GM23338 (cell line): ENCODE measurements at regions not wholly inside any gene's neighbourhood (a gene's known extent, or its start where the extent isn't known, plus 50 kb on each side); places are given as distances from the start of the nearest gene placed in this dataset.

Source experiments
- ATAC-seq: fragments of 200-7000 bp; cut with Tn5 transposase; 3 replicates; pipeline ENCODE4 v1.9.1; 2020
- DNase-seq: peaks from one replicate; pipeline ENCODE4 v3.0.0-alpha.2; 2015; ENCODE audit warnings: low spot score
- H2AFZ ChIP-seq: fragments of 200-600 bp; sonication (generic); 2 replicates; pipeline ENCODE4 v1.8.0; 2016; ENCODE audit warnings: antibody characterized with exemption, mild to moderate bottlenecking, moderate library complexity
- H3F3A ChIP-seq: fragments of 200-600 bp; sonication (generic); replicated peaks from 2 replicates; pipeline ENCODE4 v1.8.0; 2017; ENCODE audit warnings: antibody characterized with exemption, mixed run types, low read depth
- H3K27ac ChIP-seq: fragments of 200-600 bp; sonication (generic); 2 replicates; pipeline ENCODE4 v1.6.1; 2016; ENCODE audit warnings: low read depth
- H3K27me3 ChIP-seq: fragments of 200-600 bp; sonication (generic); 2 replicates; pipeline ENCODE4 v1.8.0; 2016; ENCODE audit warnings: mild to moderate bottlenecking, mixed run types, moderate library complexity; ENCODE audit not compliant: insufficient read depth
- H3K36me3 ChIP-seq: fragments of 200-600 bp; sonication (generic); 2 replicates; pipeline ENCODE4 v1.8.0; 2016; ENCODE audit warnings: mild to moderate bottlenecking; ENCODE audit not compliant: insufficient read depth
- H3K4me1 ChIP-seq: fragments of 200-600 bp; sonication (generic); 2 replicates; pipeline ENCODE4 v1.8.0; 2016; ENCODE audit warnings: mild to moderate bottlenecking, moderate library complexity; ENCODE audit not compliant: insufficient read depth
- H3K4me2 ChIP-seq: fragments of 200-600 bp; sonication (generic); 2 replicates; pipeline ENCODE4 v1.7.1; 2017; ENCODE audit warnings: mixed run types
- H3K4me3 ChIP-seq: fragments of 200-600 bp; sonication (generic); 2 replicates; pipeline ENCODE4 v1.6.1; 2016; ENCODE audit warnings: mixed run types
- H3K79me2 ChIP-seq: fragments of 200-600 bp; sonication (generic); replicated peaks from 2 replicates; pipeline ENCODE4 v1.8.0; 2017; ENCODE audit warnings: mild to moderate bottlenecking; ENCODE audit not compliant: insufficient read depth
- H3K9me2 ChIP-seq: fragments of 200-600 bp; sonication (generic); 2 replicates; pipeline ENCODE4 v1.8.0; 2017; ENCODE audit not compliant: insufficient read depth
- H4K20me1 ChIP-seq: fragments of 200-600 bp; sonication (generic); replicated peaks from 2 replicates; pipeline ENCODE4 v1.8.0; 2017; ENCODE audit warnings: mild to moderate bottlenecking; ENCODE audit not compliant: insufficient read depth
- H3K27ac Mint-ChIP-seq: 2 replicates; pipeline ENCODE4 v1.8.0; 2020; ENCODE audit warnings: inconsistent platforms, mild to moderate bottlenecking, moderate library complexity, mixed read lengths
- H3K27me3 Mint-ChIP-seq: 3 replicates; pipeline ENCODE4 v1.8.0; 2022; ENCODE audit warnings: low read depth, mild to moderate bottlenecking, moderate library complexity, mixed read lengths, inconsistent platforms; ENCODE audit not compliant: insufficient read depth, poor library complexity
- H3K36me3 Mint-ChIP-seq: 3 replicates; pipeline ENCODE4 v1.8.0; 2021; ENCODE audit warnings: low read depth, mild to moderate bottlenecking, inconsistent platforms, moderate library complexity, mixed read lengths
- H3K4me1 Mint-ChIP-seq: 3 replicates; pipeline ENCODE4 v1.8.0; 2020; ENCODE audit warnings: mild to moderate bottlenecking, inconsistent platforms, mixed read lengths
- H3K4me3 Mint-ChIP-seq: 3 replicates; pipeline ENCODE4 v1.8.0; 2021; ENCODE audit warnings: moderate library complexity, mild to moderate bottlenecking, inconsistent platforms, mixed read lengths
- H3K9me3 Mint-ChIP-seq: 3 replicates; pipeline ENCODE4 v1.8.0; 2020; ENCODE audit warnings: moderate library complexity, mild to moderate bottlenecking, inconsistent platforms, mixed read lengths
- CREB1 ChIP-seq: fragments of 250-450 bp; sonication (Bioruptor Pico); IDR thresholded peaks from 2 replicates; pipeline ENCODE4 v1.5.0; 2020; ENCODE audit warnings: low read depth, mild to moderate bottlenecking, moderate library complexity
- ETS1 ChIP-seq: IDR thresholded peaks from 2 replicates; pipeline ENCODE4 v1.6.1; 2016; ENCODE audit warnings: antibody characterized with exemption
- EZH2 ChIP-seq: fragments of 200-600 bp; sonication (generic); IDR thresholded peaks from one replicate; pipeline ENCODE4 v1.8.0; 2017; ENCODE audit warnings: antibody characterized with exemption, mild to moderate bottlenecking, low read depth; ENCODE audit not compliant: unreplicated experiment
- EZH2phosphoT487 ChIP-seq: fragments of 200-600 bp; sonication (generic); IDR thresholded peaks from one replicate; pipeline ENCODE4 v1.8.1; 2018; ENCODE audit warnings: antibody characterized with exemption; ENCODE audit not compliant: unreplicated experiment
- JUNB ChIP-seq: IDR thresholded peaks from one replicate; pipeline ENCODE4 v1.6.1; 2016; ENCODE audit warnings: antibody characterized with exemption; ENCODE audit not compliant: unreplicated experiment
- NANOG ChIP-seq: IDR thresholded peaks from 2 replicates; pipeline ENCODE4 v1.6.1; 2016; ENCODE audit warnings: antibody characterized with exemption, borderline replicate concordance
- POLR2AphosphoS5 ChIP-seq: IDR thresholded peaks from 2 replicates; pipeline ENCODE4 v1.6.1; 2016; ENCODE audit warnings: antibody characterized with exemption, low read depth
- STAT1 ChIP-seq: IDR thresholded peaks from one replicate; pipeline ENCODE4 v1.6.1; 2016; ENCODE audit warnings: antibody characterized with exemption; ENCODE audit not compliant: unreplicated experiment
- ZNF114 ChIP-seq: fragments of 250-450 bp; sonication (Bioruptor Pico); IDR thresholded peaks from 2 replicates; pipeline ENCODE4 v1.5.0; 2020; ENCODE audit warnings: mild to moderate bottlenecking, moderate library complexity
- ZNF331 ChIP-seq: fragments of 250-450 bp; sonication (Bioruptor Pico); IDR thresholded peaks from 2 replicates; pipeline ENCODE4 v1.5.0; 2020; ENCODE audit warnings: low read depth, mild to moderate bottlenecking, moderate library complexity
- TF ChIP-seq, protein P1 (sequence below): fragments of 250-450 bp; sonication (Bioruptor Pico); IDR thresholded peaks from 2 replicates; pipeline ENCODE4 v1.5.0; 2020; ENCODE audit warnings: mild to moderate bottlenecking, moderate library complexity
- TF ChIP-seq, protein P2 (sequence below): IDR thresholded peaks from one replicate; pipeline ENCODE4 v1.6.1; 2018; ENCODE audit warnings: antibody characterized with exemption; ENCODE audit not compliant: unreplicated experiment
- TF ChIP-seq, protein P3 (sequence below), 2 experiments: fragments of 200-600 bp in 1 of 2; sonication (generic) in 1 of 2; conservative IDR thresholded peaks; 2 replicates each; pipeline versions ENCODE4 v1.5.1 to v1.6.1; 2016 to 2017; ENCODE audit warnings: antibody characterized with exemption in 2 of 2, low read depth in 2 of 2, mild to moderate bottlenecking in 2 of 2, moderate library complexity in 1 of 2

- TF ChIP-seq, protein P1, sequence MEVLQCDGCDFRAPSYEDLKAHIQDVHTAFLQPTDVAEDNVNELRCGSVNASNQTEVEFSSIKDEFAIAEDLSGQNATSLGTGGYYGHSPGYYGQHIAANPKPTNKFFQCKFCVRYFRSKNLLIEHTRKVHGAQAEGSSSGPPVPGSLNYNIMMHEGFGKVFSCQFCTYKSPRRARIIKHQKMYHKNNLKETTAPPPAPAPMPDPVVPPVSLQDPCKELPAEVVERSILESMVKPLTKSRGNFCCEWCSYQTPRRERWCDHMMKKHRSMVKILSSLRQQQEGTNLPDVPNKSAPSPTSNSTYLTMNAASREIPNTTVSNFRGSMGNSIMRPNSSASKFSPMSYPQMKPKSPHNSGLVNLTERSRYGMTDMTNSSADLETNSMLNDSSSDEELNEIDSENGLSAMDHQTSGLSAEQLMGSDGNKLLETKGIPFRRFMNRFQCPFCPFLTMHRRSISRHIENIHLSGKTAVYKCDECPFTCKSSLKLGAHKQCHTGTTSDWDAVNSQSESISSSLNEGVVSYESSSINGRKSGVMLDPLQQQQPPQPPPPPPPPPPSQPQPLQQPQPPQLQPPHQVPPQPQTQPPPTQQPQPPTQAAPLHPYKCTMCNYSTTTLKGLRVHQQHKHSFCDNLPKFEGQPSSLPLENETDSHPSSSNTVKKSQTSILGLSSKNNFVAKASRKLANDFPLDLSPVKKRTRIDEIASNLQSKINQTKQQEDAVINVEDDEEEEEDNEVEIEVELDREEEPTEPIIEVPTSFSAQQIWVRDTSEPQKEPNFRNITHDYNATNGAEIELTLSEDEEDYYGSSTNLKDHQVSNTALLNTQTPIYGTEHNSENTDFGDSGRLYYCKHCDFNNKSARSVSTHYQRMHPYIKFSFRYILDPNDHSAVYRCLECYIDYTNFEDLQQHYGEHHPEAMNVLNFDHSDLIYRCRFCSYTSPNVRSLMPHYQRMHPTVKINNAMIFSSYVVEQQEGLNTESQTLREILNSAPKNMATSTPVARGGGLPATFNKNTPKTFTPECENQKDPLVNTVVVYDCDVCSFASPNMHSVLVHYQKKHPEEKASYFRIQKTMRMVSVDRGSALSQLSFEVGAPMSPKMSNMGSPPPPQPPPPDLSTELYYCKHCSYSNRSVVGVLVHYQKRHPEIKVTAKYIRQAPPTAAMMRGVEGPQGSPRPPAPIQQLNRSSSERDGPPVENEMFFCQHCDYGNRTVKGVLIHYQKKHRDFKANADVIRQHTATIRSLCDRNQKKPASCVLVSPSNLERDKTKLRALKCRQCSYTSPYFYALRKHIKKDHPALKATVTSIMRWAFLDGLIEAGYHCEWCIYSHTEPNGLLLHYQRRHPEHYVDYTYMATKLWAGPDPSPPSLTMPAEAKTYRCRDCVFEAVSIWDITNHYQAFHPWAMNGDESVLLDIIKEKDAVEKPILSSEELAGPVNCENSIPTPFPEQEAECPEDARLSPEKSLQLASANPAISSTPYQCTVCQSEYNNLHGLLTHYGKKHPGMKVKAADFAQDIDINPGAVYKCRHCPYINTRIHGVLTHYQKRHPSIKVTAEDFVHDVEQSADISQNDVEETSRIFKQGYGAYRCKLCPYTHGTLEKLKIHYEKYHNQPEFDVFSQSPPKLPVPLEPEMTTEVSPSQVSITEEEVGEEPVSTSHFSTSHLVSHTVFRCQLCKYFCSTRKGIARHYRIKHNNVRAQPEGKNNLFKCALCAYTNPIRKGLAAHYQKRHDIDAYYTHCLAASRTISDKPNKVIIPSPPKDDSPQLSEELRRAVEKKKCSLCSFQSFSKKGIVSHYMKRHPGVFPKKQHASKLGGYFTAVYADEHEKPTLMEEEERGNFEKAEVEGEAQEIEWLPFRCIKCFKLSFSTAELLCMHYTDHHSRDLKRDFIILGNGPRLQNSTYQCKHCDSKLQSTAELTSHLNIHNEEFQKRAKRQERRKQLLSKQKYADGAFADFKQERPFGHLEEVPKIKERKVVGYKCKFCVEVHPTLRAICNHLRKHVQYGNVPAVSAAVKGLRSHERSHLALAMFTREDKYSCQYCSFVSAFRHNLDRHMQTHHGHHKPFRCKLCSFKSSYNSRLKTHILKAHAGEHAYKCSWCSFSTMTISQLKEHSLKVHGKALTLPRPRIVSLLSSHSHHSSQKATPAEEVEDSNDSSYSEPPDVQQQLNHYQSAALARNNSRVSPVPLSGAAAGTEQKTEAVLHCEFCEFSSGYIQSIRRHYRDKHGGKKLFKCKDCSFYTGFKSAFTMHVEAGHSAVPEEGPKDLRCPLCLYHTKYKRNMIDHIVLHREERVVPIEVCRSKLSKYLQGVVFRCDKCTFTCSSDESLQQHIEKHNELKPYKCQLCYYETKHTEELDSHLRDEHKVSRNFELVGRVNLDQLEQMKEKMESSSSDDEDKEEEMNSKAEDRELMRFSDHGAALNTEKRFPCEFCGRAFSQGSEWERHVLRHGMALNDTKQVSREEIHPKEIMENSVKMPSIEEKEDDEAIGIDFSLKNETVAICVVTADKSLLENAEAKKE: no peak
- no peak for TF ChIP-seq STAT1
Measured at GRCh38 chr5:171664489-171664888, 121.1 kb upstream of the SMIM23 start (continued).

DNA sequence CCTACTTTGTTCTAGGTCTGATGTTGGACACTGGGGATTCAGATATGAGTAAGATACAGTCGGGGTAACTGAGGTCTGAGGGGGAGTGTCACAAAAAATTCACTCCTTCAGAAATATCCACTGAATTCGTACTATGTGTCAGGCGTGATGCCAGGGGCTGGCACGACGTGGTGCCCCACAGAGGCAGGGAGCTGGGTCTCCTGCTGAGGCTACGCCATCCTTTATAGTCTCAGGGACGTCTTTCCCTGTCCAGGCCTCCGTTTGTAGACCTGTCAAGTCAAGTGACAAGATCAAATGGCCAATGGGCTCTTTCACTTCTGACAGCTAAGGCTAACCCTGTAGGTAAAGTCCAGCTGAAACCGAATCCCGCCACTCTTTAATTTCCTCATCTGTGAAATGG is 118.8 kb upstream of the SMIM23 start:
- Histone ChIP-seq H3K4me3 (no peak overlapping the region), H3K27ac (no peak overlapping the region), H3K4me1 (peaks cover 17% of the 10 kb centered on the region), H3K9me2 (no peaks in the 10 kb centered on the region), H3K36me3 (no peaks in the 10 kb centered on the region), H3K27me3 (no peaks in the 10 kb centered on the region; the same call in 1 of the 2 replicates), H4K20me1 (no peaks in the 10 kb centered on the region), H3K79me2 (no peaks in the 10 kb centered on the region), H2AFZ (no peak overlapping the region), H3K4me2 (peak overlapping the region; percentile 73; the same call in 1 of the 2 replicates), H3F3A (no peaks in the 10 kb centered on the region)
- no peak for DNase-seq
- no peaks in the 10 kb centered on the region for H3K9me3 Mint-ChIP-seq
- H3K27me3 Mint-ChIP-seq: peaks cover 4% of the 10 kb centered on the region
- no peak overlapping the region for H3K27ac Mint-ChIP-seq
- no peaks in the 10 kb centered on the region for H3K36me3 Mint-ChIP-seq
- H3K4me3 Mint-ChIP-seq: no peak overlapping the region
- peaks cover 13% of the 10 kb centered on the region; the same call in 2 of the 3 replicates for H3K4me1 Mint-ChIP-seq
- ATAC-seq: no peak
- TF ChIP-seq POLR2AphosphoS5 (no peak), STAT1 (no peak), EZH2phosphoT487 (no peak), ZNF331 (no peak), ETS1 (no peak), NANOG (no peak), EZH2 (no peak), CREB1 (no peak), ZNF114 (CRISPR knock-in tag) (no peak), JUNB (no peak)
- TF ChIP-seq, protein P2, sequence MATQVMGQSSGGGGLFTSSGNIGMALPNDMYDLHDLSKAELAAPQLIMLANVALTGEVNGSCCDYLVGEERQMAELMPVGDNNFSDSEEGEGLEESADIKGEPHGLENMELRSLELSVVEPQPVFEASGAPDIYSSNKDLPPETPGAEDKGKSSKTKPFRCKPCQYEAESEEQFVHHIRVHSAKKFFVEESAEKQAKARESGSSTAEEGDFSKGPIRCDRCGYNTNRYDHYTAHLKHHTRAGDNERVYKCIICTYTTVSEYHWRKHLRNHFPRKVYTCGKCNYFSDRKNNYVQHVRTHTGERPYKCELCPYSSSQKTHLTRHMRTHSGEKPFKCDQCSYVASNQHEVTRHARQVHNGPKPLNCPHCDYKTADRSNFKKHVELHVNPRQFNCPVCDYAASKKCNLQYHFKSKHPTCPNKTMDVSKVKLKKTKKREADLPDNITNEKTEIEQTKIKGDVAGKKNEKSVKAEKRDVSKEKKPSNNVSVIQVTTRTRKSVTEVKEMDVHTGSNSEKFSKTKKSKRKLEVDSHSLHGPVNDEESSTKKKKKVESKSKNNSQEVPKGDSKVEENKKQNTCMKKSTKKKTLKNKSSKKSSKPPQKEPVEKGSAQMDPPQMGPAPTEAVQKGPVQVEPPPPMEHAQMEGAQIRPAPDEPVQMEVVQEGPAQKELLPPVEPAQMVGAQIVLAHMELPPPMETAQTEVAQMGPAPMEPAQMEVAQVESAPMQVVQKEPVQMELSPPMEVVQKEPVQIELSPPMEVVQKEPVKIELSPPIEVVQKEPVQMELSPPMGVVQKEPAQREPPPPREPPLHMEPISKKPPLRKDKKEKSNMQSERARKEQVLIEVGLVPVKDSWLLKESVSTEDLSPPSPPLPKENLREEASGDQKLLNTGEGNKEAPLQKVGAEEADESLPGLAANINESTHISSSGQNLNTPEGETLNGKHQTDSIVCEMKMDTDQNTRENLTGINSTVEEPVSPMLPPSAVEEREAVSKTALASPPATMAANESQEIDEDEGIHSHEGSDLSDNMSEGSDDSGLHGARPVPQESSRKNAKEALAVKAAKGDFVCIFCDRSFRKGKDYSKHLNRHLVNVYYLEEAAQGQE: no peak
- TF ChIP-seq, protein P3, sequence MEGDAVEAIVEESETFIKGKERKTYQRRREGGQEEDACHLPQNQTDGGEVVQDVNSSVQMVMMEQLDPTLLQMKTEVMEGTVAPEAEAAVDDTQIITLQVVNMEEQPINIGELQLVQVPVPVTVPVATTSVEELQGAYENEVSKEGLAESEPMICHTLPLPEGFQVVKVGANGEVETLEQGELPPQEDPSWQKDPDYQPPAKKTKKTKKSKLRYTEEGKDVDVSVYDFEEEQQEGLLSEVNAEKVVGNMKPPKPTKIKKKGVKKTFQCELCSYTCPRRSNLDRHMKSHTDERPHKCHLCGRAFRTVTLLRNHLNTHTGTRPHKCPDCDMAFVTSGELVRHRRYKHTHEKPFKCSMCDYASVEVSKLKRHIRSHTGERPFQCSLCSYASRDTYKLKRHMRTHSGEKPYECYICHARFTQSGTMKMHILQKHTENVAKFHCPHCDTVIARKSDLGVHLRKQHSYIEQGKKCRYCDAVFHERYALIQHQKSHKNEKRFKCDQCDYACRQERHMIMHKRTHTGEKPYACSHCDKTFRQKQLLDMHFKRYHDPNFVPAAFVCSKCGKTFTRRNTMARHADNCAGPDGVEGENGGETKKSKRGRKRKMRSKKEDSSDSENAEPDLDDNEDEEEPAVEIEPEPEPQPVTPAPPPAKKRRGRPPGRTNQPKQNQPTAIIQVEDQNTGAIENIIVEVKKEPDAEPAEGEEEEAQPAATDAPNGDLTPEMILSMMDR (conservative IDR thresholded peaks at IDR 0.05; ENCODE audit: low read depth in 2 of 2): no peak
